NAMALWA (cell line): ENCODE measurements at regions not wholly inside any gene's neighbourhood (a gene's known extent, or its start where the extent isn't known, plus 50 kb on each side); places are given as distances from the start of the nearest gene placed in this dataset.
"Not testable (repeated sequence)": the region's sequence is repeated elsewhere in the genome, so short reads cannot be mapped to it uniquely, and the experiment has no call there.

ENCODE experiments used
- DNase-seq: peaks from one replicate; pipeline ENCODE4 v3.0.0-alpha.2; 2015; ENCODE audit warnings: low spot score

- no peak for DNase-seq
Observed at GRCh38 chr9:2395814-2396612, 225.6 kb upstream of the VLDLR start.

GRCh38 chr9:2396622-2397285, 224.8 kb upstream of the VLDLR start:
- no peak for DNase-seq

GRCh38 chr9:2397875-2398274, 223.7 kb upstream of the VLDLR start:
- DNase-seq, result not testable (repeated sequence)

GRCh38 chr9:2401746-2402145, 219.8 kb upstream of the VLDLR start:
- DNase-seq, result not testable (repeated sequence)

GRCh38 chr9:2403701-2404100, 217.9 kb upstream of the VLDLR start:
- no peak for DNase-seq

GRCh38 chr9:2406252-2406651, 215.3 kb upstream of the VLDLR start:
- no peak for DNase-seq

GRCh38 chr9:2407450-2407849, 214.1 kb upstream of the VLDLR start:
- no peak for DNase-seq

- no peak for DNase-seq
Observed at GRCh38 chr9:2411459-2412215, 209.9 kb upstream of the VLDLR start.

- no peak for DNase-seq
Observed at GRCh38 chr9:2413160-2413805, 208.3 kb upstream of the VLDLR start.

- DNase-seq, result no peak
Observed at GRCh38 chr9:2414465-2414864, 207.1 kb upstream of the VLDLR start.

GRCh38 chr9:2415326-2415725, 206.3 kb upstream of the VLDLR start:
- no peak for DNase-seq

- no peak for DNase-seq
Observed at GRCh38 chr9:2417730-2418129, 203.9 kb upstream of the VLDLR start.

GRCh38 chr9:2418619-2419018, 203.0 kb upstream of the VLDLR start:
- no peak for DNase-seq

GRCh38 chr9:2419347-2419746, 202.2 kb upstream of the VLDLR start:
- no peak for DNase-seq

GRCh38 chr9:2420543-2420942, 201.0 kb upstream of the VLDLR start:
- no peak for DNase-seq

GRCh38 chr9:2424619-2425033, 197.0 kb upstream of the VLDLR start:
- DNase-seq, result no peak

- no peak for DNase-seq
Observed at GRCh38 chr9:2425676-2426075, 195.9 kb upstream of the VLDLR start.

GRCh38 chr9:2427120-2427891, 194.3 kb upstream of the VLDLR start:
- no peak for DNase-seq

- DNase-seq, result no peak
Observed at GRCh38 chr9:2439957-2440356, 181.6 kb upstream of the VLDLR start.

GRCh38 chr9:2443933-2444332, 177.7 kb upstream of the VLDLR start:
- not testable (repeated sequence) for DNase-seq

- no peak for DNase-seq
Observed at GRCh38 chr9:2448193-2448738, 173.3 kb upstream of the VLDLR start.
